Small intestine (tissue), 7 donors: ENCODE measurements at regions not wholly inside any gene's neighbourhood (a gene's known extent, or its start where the extent isn't known, plus 50 kb on each side); places are given as distances from the start of the nearest gene placed in this dataset.

Source experiments
- DNase-seq, 2 donors: peaks; one replicate each; pipeline versions ENCODE4 v3.0.0 to v3.0.0-alpha.2; 2013
- FAIRE-seq: peaks from 2 replicates; lab custom pipeline; 2012; peaks lifted over from hg19 to GRCh38; lab: Jason Lieb, UNC
- H3K27ac ChIP-seq, 3 donors: one replicate each; pipeline ENCODE4 v1.5.1; 2013; ENCODE audit warnings: low read length in 2 of 3, mild to moderate bottlenecking in 2 of 3, control low read depth in 1 of 3, inconsistent platforms in 1 of 3, low read depth in 1 of 3, moderate library complexity in 1 of 3
- H3K27me3 ChIP-seq, 3 donors: one replicate each; pipeline ENCODE4 v1.6.1; 2013; ENCODE audit warnings: low read length in 3 of 3, inconsistent platforms in 1 of 3; ENCODE audit not compliant: control insufficient read depth in 3 of 3, insufficient read depth in 3 of 3
- H3K36me3 ChIP-seq, 3 donors: one replicate each; pipeline ENCODE4 v1.6.1; 2013; ENCODE audit warnings: low read length in 3 of 3, inconsistent platforms in 1 of 3, low read depth in 1 of 3, mild to moderate bottlenecking in 1 of 3, moderate library complexity in 1 of 3; ENCODE audit not compliant: control insufficient read depth in 3 of 3, insufficient read depth in 2 of 3
- H3K4me1 ChIP-seq, 3 donors: one replicate each; pipeline ENCODE4 v1.6.1; 2013; ENCODE audit warnings: low read length in 2 of 3, inconsistent platforms in 1 of 3, low read depth in 1 of 3, mild to moderate bottlenecking in 1 of 3, moderate library complexity in 1 of 3; ENCODE audit not compliant: control insufficient read depth in 3 of 3, insufficient read depth in 2 of 3
- H3K4me3 ChIP-seq, 3 donors: one replicate each; pipeline ENCODE4 v1.5.1; 2013; ENCODE audit warnings: low read length in 3 of 3, control low read depth in 1 of 3, inconsistent platforms in 1 of 3, low read depth in 1 of 3, mild to moderate bottlenecking in 1 of 3, moderate library complexity in 1 of 3
- H3K9me3 ChIP-seq, 2 donors: one replicate each; pipeline ENCODE4 v1.6.1; 2013; ENCODE audit warnings: low read depth in 1 of 2, low read length in 1 of 2; ENCODE audit not compliant: control insufficient read depth in 2 of 2, insufficient read depth in 1 of 2
- WGBS, 3 donors: extraction: QIAGEN DNeasy Blood & Tissue Kit; methylation state at CpG; one replicate each; pipeline ENCODE4 v1.1.7; 2013; 5-methylcytosine and 5-hydroxymethylcytosine counted together
- donor health status: healthy with polysubstance abuse.
- donor health status: control.
- donor health status: control.
- donor health status: Bipolar disorder and iron deficiency.
- donor health status: healthy.

GRCh38 chr2:152950126-152950525, 231.7 kb downstream of the ARL6IP6 start:
- no peak for FAIRE-seq
- Histone ChIP-seq H3K27ac (no peak overlapping the region), H3K36me3 (no peaks in the 10 kb centered on the region), H3K4me3 (no peak overlapping the region), H3K4me1 (no peaks in the 10 kb centered on the region), H3K27me3 (no peaks in the 10 kb centered on the region), H3K9me3 (no peaks in the 10 kb centered on the region)
- DNase-seq = no peak
- 28 to 43% (median 39%) methylated on average over 2 of the region's 2 CpGs for WGBS, 3 donors

- WGBS, 3 donors = 50 to 56% (median 51%) methylated on average over 2 of the region's 2 CpGs
- FAIRE-seq = no peak
- Histone ChIP-seq H3K4me1 (no peaks in the 10 kb centered on the region), H3K27me3 (no peaks in the 10 kb centered on the region), H3K36me3 (no peaks in the 10 kb centered on the region), H3K4me3 (no peak overlapping the region), H3K9me3 (no peaks in the 10 kb centered on the region), H3K27ac (no peak overlapping the region)
- no peak for DNase-seq
These were observed 225.7 kb downstream of the ARL6IP6 start for GRCh38 chr2:152944099-152944498.

GRCh38 chr2:152942940-152943440, 224.6 kb downstream of the ARL6IP6 start:
- H3K4me3 ChIP-seq = no peak overlapping the region
- no peaks in the 10 kb centered on the region for H3K4me1 ChIP-seq
- FAIRE-seq (no peak), DNase-seq (no peak)
- no peaks in the 10 kb centered on the region for H3K36me3 ChIP-seq
- H3K27me3 ChIP-seq = no peaks in the 10 kb centered on the region
- WGBS, 3 donors = 73 to 87% (median 81%) methylated on average over 1 to 3 of the region's 3 CpGs
- H3K9me3 ChIP-seq = peaks cover 0 to 3% of the 10 kb centered on the region in 2 donors
- H3K27ac ChIP-seq = no peak overlapping the region

GRCh38 chr2:152930501-152930900, 212.1 kb downstream of the ARL6IP6 start:
- DNase-seq (no peak), FAIRE-seq (no peak)
- Histone ChIP-seq H3K27ac (no peak overlapping the region), H3K36me3 (no peaks in the 10 kb centered on the region), H3K27me3 (no peaks in the 10 kb centered on the region), H3K4me1 (no peaks in the 10 kb centered on the region), H3K9me3 (no peaks in the 10 kb centered on the region), H3K4me3 (no peak overlapping the region)
- WGBS, 3 donors = 76 to 81% (median 77%) methylated on average over 2 of the region's 2 CpGs

- DNase-seq = no peak
- no peaks in the 10 kb centered on the region for H3K9me3 ChIP-seq
- H3K36me3 ChIP-seq = no peaks in the 10 kb centered on the region
- no peak overlapping the region for H3K27ac ChIP-seq
- no peak for FAIRE-seq
- H3K4me3 ChIP-seq = no peak overlapping the region
- no peaks in the 10 kb centered on the region for H3K4me1 ChIP-seq
- 90 to 96% (median 93%) methylated on average over 3 of the region's 3 CpGs for WGBS, 3 donors
- H3K27me3 ChIP-seq = no peaks in the 10 kb centered on the region
These were observed 211.2 kb downstream of the ARL6IP6 start for GRCh38 chr2:152929628-152930027.

- H3K27me3 ChIP-seq = no peaks in the 10 kb centered on the region
- FAIRE-seq (no peak), DNase-seq (peak; percentile 56 to 71)
- H3K9me3 ChIP-seq = no peaks in the 10 kb centered on the region
- H3K36me3 ChIP-seq = no peaks in the 10 kb centered on the region
- no peak overlapping the region for H3K4me3 ChIP-seq
- H3K27ac ChIP-seq = no peak overlapping the region
- H3K4me1 ChIP-seq = no peaks in the 10 kb centered on the region
- WGBS, 3 donors = 25 to 35% (median 30%) methylated on average over 11 of the region's 11 CpGs
These were observed 207.4 kb downstream of the ARL6IP6 start for GRCh38 chr2:152925547-152926448.

- DNase-seq = no peak
- H3K36me3 ChIP-seq = no peaks in the 10 kb centered on the region
- WGBS, 3 donors = 40 to 69% (median 49%) methylated on average over 3 of the region's 3 CpGs
- FAIRE-seq = no peak
- no peaks in the 10 kb centered on the region for H3K9me3 ChIP-seq
- H3K4me3 ChIP-seq = no peak overlapping the region
- H3K27ac ChIP-seq = no peak overlapping the region
- no peaks in the 10 kb centered on the region for H3K4me1 ChIP-seq
- H3K27me3 ChIP-seq = no peaks in the 10 kb centered on the region
These were observed 206.3 kb downstream of the ARL6IP6 start for GRCh38 chr2:152924722-152925121.

GRCh38 chr2:152924219-152924618, 205.8 kb downstream of the ARL6IP6 start:
- H3K9me3 ChIP-seq = no peaks in the 10 kb centered on the region
- no peak overlapping the region for H3K27ac ChIP-seq
- H3K4me3 ChIP-seq = no peak overlapping the region
- DNase-seq (no peak), FAIRE-seq (no peak)
- 52 to 86% (median 73%) methylated on average over 1 of the region's 1 CpG for WGBS, 3 donors
- H3K4me1 ChIP-seq = no peaks in the 10 kb centered on the region
- no peaks in the 10 kb centered on the region for H3K27me3 ChIP-seq
- no peaks in the 10 kb centered on the region for H3K36me3 ChIP-seq
